Stomach (tissue), 8 donors: ENCODE measurements at regions not wholly inside any gene's neighbourhood (a gene's known extent, or its start where the extent isn't known, plus 50 kb on each side); places are given as distances from the start of the nearest gene placed in this dataset.
A peak's percentile ranks its signal among the peaks of the same experiment; 100 is the strongest.

Experiments used
- DNase-seq, 2 donors: peaks; one replicate each; pipeline versions ENCODE4 v3.0.0 to v3.0.0-alpha.2; 2013 to 2019
- H3K27ac ChIP-seq, 5 donors: fragments of 200-600 bp in 4 of 5; sonication (generic) in 4 of 5; one replicate each; pipeline ENCODE4 v1.5.1; 2013 to 2019; ENCODE audit warnings: mild to moderate bottlenecking in 1 of 5, moderate library complexity in 1 of 5
- H3K27me3 ChIP-seq, 3 donors: fragments of 200-600 bp; sonication (generic); one replicate each; pipeline ENCODE4 v1.5.1; 2017 to 2019; ENCODE audit warnings: mixed run types in 1 of 3
- H3K36me3 ChIP-seq, 4 donors: fragments of 200-600 bp; sonication (generic); 1 replicate in 3 of 4; 2 replicates in 1 of 4; pipeline ENCODE4 v1.5.1; 2016 to 2019
- H3K4me1 ChIP-seq, 4 donors: fragments of 200-600 bp; sonication (generic); one replicate each; pipeline ENCODE4 v1.5.1; 2016 to 2019
- H3K4me3 ChIP-seq, 4 donors: fragments of 200-600 bp; sonication (generic) in 3 of 4; one replicate each; pipeline ENCODE4 v1.5.1; 2016 to 2019; ENCODE audit warnings: mild to moderate bottlenecking in 1 of 4
- H3K9me3 ChIP-seq, 4 donors: fragments of 200-600 bp; sonication (generic); one replicate each; pipeline ENCODE4 v1.5.1; 2016 to 2019
- EP300 ChIP-seq: sonication (generic); formaldehyde crosslinking; IDR thresholded peaks from one replicate; pipeline ENCODE4 v1.6.1; 2017; ENCODE audit warnings: antibody characterized with exemption
- POLR2A ChIP-seq, 4 donors: fragments of 450-650 bp; IDR thresholded peaks; one replicate each; pipeline ENCODE4 v1.6.1; 2016; ENCODE audit warnings: antibody characterized with exemption in 4 of 4, control low read depth in 2 of 4, mild to moderate bottlenecking in 1 of 4, moderate library complexity in 1 of 4
- POLR2AphosphoS5 ChIP-seq, 3 donors: sonication (generic); formaldehyde crosslinking; IDR thresholded peaks; one replicate each; pipeline ENCODE4 v1.6.1; 2016; ENCODE audit warnings: antibody characterized with exemption in 3 of 3
- WGBS, 5 donors: extraction: QIAGEN DNeasy Blood & Tissue Kit in 3 of 5; methylation state at CpG; one replicate each; pipeline versions ENCODE4 v1.1.5 to v1.1.7; 2013 to 2018; 5-methylcytosine and 5-hydroxymethylcytosine counted together
- intact Hi-C: fragments of 100-400 bp; cut with DNase I; formaldehyde crosslinking; loops from one replicate; pipeline ENCODE4 v1.15.1; 2023; ENCODE audit warnings: low total_unique reads
- TF ChIP-seq, protein P1 (sequence below), 7 experiments: fragments of 450-650 bp in 4 of 7; fragments of 200-600 bp in 3 of 7; sonication (generic) in 3 of 7; IDR thresholded peaks; one replicate each; pipeline ENCODE4 v1.5.1; 2016 to 2019; ENCODE audit warnings: antibody characterized with exemption in 7 of 7, control low read depth in 2 of 7, mild to moderate bottlenecking in 1 of 7
- donor health status: healthy with polysubstance abuse.
- donor health status: Bipolar disorder and iron deficiency.
- donor health status: healthy.

DNA sequence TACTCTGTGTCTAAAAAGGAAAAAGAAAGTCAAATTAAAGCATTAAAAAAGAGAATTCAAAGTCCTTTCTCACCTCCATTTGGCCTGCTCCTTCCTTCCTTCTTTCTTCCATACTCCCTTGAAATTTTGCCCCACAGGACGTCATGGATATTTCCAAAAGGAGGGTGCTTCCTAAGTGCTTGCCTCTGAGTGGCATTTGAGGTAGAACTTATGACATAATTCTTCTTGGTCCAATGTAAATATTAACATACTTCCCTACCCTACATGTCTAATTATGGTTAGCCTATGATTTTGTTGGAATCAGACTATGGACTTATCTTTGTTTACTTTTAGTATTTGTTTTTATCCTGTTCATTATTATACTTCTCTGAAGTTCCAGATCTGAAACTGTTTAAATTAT is 132.3 kb downstream of the PFDN4 start:
- no peak overlapping the region for H3K4me3 ChIP-seq
- intact Hi-C loops: no loop called here
- peak; percentile 11 to 55 for DNase-seq
- WGBS, 5 donors: 10 to 30% (median 25%) methylated on average over 1 of the region's 1 CpG
- peak overlapping the region in 4 of 5 donors; percentile 15 to 66 (median 29) for H3K27ac ChIP-seq
- H3K27me3 ChIP-seq: no peaks in the 10 kb centered on the region
- H3K4me1 ChIP-seq: peaks cover 0 to 21% (median 10%) of the 10 kb centered on the region in 4 donors
- TF ChIP-seq POLR2A (IDR thresholded peaks at IDR 0.05): no peak
- TF ChIP-seq POLR2AphosphoS5 (IDR thresholded peaks at IDR 0.05): no peak
- TF ChIP-seq, protein P1, sequence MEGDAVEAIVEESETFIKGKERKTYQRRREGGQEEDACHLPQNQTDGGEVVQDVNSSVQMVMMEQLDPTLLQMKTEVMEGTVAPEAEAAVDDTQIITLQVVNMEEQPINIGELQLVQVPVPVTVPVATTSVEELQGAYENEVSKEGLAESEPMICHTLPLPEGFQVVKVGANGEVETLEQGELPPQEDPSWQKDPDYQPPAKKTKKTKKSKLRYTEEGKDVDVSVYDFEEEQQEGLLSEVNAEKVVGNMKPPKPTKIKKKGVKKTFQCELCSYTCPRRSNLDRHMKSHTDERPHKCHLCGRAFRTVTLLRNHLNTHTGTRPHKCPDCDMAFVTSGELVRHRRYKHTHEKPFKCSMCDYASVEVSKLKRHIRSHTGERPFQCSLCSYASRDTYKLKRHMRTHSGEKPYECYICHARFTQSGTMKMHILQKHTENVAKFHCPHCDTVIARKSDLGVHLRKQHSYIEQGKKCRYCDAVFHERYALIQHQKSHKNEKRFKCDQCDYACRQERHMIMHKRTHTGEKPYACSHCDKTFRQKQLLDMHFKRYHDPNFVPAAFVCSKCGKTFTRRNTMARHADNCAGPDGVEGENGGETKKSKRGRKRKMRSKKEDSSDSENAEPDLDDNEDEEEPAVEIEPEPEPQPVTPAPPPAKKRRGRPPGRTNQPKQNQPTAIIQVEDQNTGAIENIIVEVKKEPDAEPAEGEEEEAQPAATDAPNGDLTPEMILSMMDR (IDR thresholded peaks at IDR 0.05): no peak
- TF ChIP-seq EP300: no peak
- H3K36me3 ChIP-seq: no peaks in the 10 kb centered on the region
- H3K9me3 ChIP-seq: no peaks in the 10 kb centered on the region

DNA sequence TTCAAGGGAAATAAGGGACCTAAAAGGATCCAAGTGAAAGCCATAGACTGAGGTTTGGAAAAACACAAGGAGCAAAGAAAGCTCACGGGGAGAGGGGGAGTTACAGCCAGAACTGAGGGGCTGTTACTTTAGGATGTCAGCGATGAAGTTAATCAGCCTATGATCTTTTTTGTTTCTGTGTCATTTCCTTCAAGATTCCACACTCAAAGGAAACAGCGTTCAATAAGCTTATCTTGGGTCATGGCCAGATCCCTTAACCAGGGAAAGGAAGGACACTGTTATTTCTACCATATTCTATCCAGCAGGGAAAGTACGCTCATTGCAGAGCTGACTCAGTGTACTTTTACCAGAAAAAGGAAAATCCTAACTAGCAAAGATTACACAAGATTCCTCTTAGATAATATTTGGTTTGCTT is 132.8 kb downstream of the PFDN4 start:
- H3K9me3 ChIP-seq: no peaks in the 10 kb centered on the region
- peaks cover 0 to 26% (median 13%) of the 10 kb centered on the region in 4 donors for H3K4me1 ChIP-seq
- WGBS, 5 donors: 12 to 19% (median 16%) methylated on average over 4 of the region's 4 CpGs
- no peak overlapping the region for H3K4me3 ChIP-seq
- H3K27me3 ChIP-seq: no peaks in the 10 kb centered on the region
- TF ChIP-seq EP300 (no peak), POLR2A (IDR thresholded peaks at IDR 0.05) (no peak), POLR2AphosphoS5 (IDR thresholded peaks at IDR 0.05) (no peak)
- TF ChIP-seq, protein P1 (IDR thresholded peaks at IDR 0.05): no peak
- peak overlapping the region in 2 of 5 donors; percentile 28 to 66 for H3K27ac ChIP-seq
- DNase-seq: no peak
- intact Hi-C loops: no loop called here
- H3K36me3 ChIP-seq: no peaks in the 10 kb centered on the region

DNA sequence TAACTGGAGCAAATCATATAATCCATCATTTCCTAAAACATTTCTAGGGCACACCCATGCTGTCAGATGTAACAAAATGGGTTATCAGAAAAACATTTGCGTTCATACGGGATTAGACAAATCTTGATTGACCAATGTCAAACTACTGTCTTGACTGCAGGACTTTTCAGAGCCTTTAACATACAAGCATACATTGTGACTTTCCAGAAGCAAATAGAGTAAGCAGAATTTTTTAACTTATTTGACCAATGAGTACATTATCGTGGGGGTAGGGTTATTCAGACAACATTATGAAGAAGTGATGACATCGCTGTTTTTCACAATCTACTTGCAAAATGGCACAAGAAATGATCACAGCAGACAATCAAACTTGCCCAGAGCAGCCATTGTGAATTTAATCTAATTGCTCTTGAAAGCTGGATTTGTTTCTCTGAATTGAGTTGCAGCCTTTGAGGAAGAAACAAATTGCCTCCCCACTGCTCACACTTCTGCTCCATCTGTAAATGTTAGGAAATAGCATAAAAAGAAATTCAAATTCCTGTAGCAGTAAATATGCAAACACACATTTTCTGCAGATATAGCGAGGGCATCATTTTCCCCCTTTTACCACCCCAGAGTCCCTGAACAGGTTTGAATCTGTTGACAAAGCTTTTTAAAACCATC is 133.0 kb upstream of the DOK5 start:
- H3K27ac ChIP-seq: no peak overlapping the region
- 87 to 94% (median 92%) methylated on average over 5 of the region's 5 CpGs for WGBS, 5 donors
- TF ChIP-seq POLR2AphosphoS5 (IDR thresholded peaks at IDR 0.05) (no peak), EP300 (no peak), POLR2A (IDR thresholded peaks at IDR 0.05) (no peak)
- TF ChIP-seq, protein P1 (IDR thresholded peaks at IDR 0.05): no peak
- H3K4me3 ChIP-seq: no peak overlapping the region
- no peaks in the 10 kb centered on the region for H3K9me3 ChIP-seq
- no peaks in the 10 kb centered on the region for H3K27me3 ChIP-seq
- peaks cover 0 to 35% (median 13%) of the 10 kb centered on the region in 4 donors for H3K4me1 ChIP-seq
- H3K36me3 ChIP-seq: no peaks in the 10 kb centered on the region
- no peak for DNase-seq
- intact Hi-C loops: no loop called here

DNA sequence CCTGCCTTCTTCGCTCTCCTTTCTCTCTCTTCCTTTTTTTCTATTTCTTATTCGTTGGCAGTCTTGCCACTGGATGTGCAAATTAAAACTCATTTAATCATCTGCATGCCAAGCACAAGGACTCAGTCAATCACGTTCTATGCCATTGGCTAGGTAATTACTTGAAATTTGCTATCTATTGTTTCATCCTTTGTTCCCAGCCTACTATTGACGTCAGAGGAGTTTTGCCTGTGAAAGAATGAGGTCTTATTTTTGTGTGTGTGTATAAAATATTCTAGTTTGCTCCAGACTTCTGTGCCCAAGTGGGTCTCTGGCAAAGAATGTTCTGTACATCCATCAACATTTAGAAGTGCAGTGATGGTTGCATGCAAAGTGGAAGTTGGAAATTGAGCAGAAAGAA is 132.3 kb upstream of the DOK5 start:
- Histone ChIP-seq H3K9me3 (no peaks in the 10 kb centered on the region), H3K27ac (no peak overlapping the region), H3K27me3 (no peaks in the 10 kb centered on the region), H3K4me3 (no peak overlapping the region), H3K4me1 (peaks cover 0 to 35% (median 13%) of the 10 kb centered on the region in 4 donors), H3K36me3 (no peaks in the 10 kb centered on the region)
- DNase-seq: no peak
- 75 to 84% (median 81%) methylated on average over 4 of the region's 4 CpGs for WGBS, 5 donors
- intact Hi-C loops: no loop called here
- TF ChIP-seq POLR2A (IDR thresholded peaks at IDR 0.05) (no peak), POLR2AphosphoS5 (IDR thresholded peaks at IDR 0.05) (no peak), EP300 (no peak)
- TF ChIP-seq, protein P1 (IDR thresholded peaks at IDR 0.05): no peak
